ENCODE measurements at regions not wholly inside any gene's neighbourhood (a gene's known extent, or its start where the extent isn't known, plus 50 kb on each side); places are given as distances from the start of the nearest gene placed in this dataset.
"Not testable (repeated sequence)": the region's sequence is repeated elsewhere in the genome, so short reads cannot be mapped to it uniquely, and the experiment has no call there.

DNA sequence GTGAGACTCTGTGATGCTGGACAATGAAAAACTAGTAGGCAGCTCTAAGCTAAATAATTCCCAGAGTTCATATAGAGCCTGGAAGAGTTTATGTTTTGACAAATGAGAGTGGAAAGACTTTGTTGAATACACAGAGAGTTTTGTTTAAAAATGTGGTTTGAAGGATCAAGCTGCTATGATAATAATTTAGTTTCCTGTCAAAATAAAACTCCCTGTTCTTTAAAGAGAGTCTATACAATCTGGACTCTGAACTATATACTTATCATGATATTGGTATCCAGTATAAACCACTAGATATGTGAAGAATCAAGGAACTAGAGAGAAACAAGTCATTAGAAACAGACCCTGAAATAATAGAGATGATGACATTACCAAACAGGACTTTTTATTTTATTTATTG is 158.6 kb downstream of the C4orf33 start:
- no peak for DNase-seq

DNA sequence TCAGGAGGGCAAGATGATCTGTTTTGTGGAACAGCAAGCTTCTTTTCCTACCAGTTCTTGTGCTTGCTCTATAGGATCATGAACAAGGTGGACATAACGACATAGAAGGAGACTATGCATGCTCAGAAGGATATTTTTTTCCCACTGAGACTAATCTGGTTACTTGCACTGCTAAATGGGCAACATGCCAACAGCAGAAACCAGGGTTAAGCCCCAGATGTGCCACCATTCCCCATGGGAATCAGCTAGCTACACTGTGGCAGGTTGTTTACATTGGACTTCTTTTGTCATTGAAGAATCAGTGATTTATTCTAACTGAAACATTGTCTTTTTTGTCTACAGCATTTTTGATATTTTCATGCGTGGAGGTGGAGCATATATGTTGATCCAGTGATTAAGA is 165.6 kb downstream of the C4orf33 start:
- DNase-seq: no peak

DNA sequence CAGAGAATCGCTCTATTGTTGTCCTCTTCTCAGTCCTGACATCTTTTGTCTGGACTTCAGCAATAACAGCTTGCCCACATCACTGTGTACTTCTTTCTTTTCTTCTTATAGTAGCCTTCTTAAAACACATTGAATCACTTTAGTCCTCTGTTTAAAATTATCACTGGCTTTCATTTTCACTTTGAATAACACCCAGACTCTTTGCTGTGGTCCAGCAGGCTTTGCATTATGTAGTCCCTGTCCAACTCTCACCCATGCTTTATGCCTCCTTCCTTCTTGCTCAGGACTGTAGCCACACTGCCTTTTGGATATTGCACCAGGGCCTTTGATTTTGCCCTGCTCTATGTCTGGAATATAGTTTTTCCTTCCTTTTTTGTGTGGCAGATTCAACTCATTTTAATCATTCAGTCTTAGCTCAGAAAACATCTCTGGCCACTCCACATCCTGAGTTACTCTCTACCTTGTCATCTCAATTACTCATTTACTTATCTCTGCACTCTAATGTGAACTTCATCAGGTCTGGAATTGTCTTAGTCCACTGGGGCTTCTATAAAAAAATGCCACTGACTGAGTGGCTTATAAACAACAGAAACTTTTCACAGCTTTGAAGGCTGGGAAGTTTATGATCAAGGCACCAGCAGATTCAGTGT is 168.2 kb downstream of the C4orf33 start:
- DNase-seq: no peak

DNA sequence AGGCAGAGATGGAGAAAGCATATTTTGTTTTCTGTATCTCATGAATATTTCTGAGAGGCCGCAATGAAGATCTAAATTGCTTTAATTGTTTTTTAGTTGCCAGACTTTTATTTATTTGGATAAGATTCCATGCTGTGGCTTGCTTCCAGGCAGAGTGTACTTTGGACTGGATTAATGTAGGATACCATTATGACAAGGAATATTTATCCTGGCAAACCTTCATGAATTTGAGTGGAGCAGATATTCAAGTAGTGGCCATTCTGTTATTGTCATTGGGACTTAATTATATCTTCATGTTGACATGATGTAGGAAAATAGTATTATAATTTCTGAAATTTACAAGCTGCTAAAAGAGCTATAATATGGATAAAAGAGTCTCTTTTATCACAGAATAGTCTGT is 182.9 kb downstream of the C4orf33 start:
- DNase-seq: no peak

DNA sequence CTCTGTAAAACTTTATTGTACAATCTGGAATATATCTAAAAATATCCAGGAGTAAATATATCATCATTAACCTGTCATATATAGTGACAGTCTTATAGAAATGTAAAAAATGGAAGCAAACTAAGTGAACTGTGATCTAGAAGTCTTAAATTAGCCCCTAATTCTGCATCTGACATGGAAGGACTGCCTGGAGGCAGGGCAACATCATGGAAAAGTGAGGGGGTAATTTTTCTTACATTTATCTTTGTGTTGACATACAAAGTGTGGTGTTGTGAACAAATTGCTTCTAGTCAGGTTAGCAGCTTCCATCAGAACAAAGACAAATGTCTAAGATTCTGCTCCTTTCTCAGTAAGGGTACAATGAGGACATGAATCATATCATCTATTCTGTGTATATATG is 186.3 kb downstream of the C4orf33 start:
- no peak for DNase-seq

DNA sequence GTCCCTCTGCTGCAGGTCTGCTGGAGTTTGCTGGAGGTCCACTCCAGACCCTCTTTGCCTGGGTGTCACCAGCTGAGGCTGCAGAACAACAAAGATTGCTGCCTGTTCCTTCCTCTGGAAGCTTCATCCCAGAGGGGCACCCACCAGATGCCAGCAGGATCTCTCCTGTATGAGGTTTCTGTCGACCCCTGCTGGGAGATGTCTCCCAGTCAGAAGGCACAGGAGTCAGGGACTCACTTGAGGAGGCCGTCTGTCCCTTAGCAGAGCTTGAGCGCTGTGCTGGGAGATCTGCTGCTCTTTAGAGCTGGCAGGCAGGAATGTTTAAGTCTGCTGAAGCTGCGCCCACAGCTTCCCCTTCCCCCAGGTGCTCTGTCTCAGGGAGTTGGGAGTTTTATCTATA is 196.2 kb downstream of the C4orf33 start:
- not testable (repeated sequence) for DNase-seq

DNA sequence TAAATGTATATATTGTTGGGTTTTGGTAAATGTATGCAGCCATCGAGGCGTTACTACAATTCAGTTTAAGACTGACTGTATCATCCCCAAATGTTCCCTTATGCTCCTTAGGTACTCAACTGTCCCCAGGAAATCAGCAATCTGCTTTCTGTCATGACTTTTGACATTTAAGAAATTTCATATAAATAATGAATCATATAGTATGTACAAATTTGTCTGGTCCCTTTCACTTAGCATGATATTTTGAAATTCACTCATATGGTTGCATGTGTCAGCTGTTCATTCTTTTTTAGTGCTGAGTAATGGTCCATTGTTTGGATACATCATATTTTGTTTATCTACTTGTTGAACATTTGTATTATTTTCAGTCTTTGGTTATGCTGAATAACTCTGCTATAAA is 218.8 kb downstream of the C4orf33 start:
- no peak for DNase-seq

DNA sequence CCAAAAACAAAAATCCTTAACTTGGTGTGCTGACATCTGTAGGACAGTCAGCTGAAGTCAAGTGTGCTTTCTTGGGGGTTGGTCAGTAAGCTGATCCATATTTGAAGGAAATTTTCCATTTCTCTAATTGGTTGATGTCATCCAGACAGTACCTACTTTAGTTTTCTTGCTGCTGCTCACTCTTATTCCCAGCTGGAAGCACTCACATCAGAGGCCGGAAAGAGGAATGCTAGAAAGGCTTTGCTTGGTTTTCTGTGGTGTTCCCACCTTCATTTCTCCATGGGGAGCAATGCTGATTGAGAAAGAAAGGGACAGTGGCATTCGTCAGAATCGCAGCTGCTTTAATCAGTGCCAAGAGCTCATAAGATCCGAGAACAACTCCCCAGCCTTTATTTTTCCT is 227.0 kb downstream of the C4orf33 start:
- DNase-seq: no peak

DNA sequence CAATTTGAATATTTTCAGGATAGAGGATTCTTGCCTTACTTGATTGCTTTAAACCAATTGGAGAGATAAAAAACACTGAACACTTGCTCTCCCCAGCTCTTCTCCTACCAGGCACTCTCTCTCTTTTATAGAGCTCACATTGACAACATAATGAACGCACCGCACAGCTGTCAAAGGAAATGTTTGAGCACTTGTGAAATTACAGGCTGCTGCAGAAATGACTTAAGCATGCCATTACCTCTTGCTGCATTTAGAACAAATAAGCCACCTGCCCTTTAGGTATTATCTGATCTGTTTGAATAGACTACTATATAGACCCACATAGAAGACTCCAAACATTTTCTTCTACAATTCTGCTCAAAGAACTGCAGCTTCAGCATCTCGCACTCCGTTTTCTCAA is 227.7 kb downstream of the C4orf33 start:
- DNase-seq: no peak

DNA sequence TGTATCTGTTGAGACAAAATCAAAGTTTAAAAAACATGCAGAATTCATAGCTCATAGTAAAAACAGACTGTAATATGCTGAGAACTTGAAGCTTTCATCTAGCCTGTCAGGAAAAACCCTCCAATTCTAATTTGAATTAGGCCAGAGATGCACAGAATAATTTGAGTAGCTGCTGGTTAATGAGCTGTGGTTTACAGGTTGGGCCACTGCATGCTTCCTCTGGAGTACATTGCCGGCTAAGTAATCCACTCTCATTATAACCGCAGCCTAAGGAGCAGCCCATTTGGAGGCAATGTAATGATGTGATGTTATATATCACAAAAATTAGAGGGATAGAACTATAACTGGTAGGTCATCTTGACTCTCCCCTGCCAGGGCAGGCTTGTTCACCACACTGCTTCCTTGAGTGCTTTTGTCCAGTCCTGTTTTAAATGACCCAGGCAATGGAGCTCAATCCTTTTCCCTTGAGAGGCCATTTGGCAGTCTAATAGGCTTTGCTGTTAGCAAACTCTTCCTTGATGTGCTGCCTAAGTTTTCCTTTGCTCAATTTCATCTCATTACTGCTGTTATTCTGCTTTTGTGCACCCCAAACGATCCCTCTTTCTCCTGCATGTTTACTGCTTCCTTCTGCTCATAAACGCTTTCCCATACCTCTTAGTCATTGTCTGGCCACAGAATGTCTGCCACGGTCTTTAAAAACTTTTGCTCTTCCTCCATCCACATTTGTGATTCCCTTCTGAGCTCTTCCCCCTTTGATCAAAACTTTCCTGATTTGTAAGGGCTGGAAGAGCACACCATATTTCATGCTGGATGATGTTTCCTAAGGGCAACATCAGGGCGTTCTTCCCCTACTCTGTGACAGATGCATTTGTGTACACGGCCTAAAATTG is 230.9 kb downstream of the C4orf33 start:
- no peak for DNase-seq

DNA sequence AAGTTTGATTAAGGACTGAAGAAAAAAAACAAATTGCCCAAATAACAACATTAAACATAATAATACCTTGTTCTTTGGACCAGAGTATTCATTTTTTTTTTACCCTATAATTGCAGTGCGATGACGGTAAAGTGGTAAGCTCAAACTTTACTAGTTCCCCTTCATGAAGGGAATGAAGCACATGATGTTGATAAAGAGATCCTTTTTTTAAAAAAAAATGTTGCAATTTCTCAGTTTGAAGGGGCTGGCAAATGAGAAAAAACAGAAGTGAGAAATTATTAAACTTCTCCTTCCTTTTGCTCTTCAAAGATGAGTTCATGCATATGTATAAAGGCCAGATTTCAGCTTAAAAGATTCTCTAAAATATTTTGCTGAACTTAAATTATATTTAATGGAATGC is 231.7 kb downstream of the C4orf33 start:
- no peak for DNase-seq

DNA sequence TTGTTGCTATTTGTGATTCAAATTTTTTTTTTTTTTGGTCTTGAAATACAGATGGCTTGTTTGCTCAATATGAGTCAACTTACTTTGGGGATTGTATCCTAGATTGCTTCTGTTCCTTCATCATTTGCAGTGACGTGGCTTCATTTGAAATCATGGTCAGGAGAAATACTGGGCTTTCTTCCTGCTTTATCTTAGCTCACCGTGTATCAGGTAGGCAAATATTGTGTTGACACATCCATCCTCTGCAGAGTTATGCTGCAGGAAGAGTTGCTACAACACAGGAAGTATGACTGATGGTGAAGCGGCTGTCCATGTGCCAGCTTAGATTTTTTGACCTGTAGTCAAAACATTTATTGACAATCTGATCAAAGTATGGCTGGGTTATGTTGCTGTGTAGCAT is 232.2 kb downstream of the C4orf33 start:
- DNase-seq: no peak

DNA sequence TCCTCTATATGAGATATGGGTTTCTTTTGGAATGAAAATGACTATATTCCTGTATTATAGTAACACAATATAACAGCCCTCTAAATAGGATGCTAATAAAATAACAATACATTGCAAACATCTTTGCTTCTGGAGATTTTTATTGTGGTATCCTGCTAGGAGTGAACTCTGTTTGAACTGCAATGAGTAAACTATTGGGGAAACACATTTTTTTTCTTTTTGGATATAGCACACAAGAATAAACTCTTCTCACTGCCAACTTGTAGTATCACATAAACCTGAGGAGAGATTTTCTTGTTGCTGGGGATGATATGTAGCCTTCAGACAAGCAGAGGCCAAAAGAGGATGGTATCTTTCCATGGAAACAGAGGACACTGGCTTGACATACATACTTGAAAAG is 238.2 kb downstream of the C4orf33 start:
- no peak for DNase-seq

DNA sequence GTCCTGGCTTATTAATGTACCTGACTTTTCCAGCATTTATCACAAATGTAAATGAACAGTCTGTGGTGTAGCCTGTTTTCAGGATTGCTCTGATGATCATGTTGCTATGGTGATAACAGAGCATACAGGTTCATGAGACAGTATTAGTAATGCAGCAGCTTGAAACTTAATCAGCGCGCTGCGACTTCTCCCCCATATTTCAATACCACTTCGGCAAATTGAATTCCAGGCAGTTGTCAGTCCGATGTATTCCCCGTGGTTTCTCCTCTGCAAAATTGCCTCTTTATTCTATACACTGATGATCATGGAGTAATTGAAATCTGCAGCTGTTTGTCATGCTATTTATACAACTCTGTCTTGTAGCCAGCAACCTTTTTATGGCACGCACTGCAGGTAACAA is 239.3 kb downstream of the C4orf33 start:
- DNase-seq: no peak

DNA sequence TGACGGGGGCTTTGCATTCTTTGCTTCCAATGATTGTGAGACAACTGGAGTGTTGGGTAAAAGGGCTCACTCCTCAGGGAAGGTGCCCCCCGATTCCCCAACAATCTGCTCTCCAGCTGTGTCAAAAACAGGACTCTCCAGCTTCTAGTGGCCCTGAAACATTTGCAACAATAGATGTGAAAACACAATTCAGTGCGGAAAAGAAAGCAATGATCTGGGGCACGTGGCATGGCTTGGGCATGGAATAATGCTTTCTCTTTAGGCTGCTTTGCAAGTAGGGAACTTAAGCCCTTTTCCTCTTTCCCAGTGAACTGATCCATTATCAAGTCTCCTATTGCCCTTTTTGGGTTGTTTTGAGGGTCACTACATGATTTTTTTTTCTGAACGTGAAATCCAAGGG is 239.9 kb downstream of the C4orf33 start:
- DNase-seq: no peak

DNA sequence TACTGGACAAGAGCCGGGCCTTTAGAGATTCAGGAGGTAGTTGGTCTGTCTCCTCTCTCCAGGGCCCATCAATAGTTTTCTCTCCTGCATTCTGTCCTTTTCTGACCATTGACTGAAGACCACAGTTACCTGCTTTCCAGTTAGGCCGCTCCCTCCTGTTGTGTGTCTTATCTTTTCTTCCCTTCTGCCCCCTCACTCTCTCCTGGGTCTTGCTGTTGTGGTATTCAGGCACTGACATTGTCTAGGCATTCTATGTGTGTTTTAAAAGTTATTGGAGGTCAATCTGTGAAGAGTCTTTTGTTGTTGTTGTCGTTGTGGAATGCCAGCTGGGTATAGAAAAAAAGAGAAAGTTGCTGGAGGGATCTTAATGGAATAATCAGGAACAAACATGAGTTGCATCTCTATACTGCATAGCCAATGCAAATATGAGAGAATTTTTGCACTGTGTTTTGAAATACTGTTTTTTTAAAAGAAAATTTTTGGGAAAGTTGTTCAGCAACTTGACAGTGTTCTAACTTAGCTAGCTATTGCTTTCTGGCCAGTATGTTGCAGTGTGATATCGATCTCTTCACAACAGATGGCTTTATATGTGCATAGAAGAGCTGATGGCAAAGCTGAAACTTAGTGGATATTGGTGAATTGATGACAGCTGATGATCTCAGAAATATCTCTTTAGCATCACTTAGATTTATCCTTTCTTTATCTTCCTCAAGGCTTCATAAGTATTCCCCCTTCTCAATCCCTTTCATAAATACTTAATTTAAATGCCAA is 240.7 kb downstream of the C4orf33 start:
- no peak for DNase-seq

DNA sequence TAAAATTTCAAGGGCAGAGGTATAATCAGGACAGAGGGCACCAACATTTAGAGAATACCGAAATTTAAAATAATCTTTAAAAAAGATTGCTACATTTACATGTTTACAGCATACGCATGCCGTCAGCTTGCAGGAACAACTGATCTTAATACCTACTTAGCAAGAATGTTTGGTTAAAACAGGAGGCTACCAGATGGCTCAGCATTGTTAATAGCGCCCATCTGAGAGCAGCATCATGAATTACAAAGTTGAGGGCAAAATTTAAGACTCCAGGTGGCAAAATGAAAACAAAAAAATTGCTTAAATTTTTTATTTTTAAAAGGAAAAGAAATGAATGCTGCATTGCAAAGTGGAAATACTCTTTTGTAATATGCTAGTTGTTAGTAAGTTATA is 241.3 kb downstream of the C4orf33 start:
- no peak for DNase-seq

DNA sequence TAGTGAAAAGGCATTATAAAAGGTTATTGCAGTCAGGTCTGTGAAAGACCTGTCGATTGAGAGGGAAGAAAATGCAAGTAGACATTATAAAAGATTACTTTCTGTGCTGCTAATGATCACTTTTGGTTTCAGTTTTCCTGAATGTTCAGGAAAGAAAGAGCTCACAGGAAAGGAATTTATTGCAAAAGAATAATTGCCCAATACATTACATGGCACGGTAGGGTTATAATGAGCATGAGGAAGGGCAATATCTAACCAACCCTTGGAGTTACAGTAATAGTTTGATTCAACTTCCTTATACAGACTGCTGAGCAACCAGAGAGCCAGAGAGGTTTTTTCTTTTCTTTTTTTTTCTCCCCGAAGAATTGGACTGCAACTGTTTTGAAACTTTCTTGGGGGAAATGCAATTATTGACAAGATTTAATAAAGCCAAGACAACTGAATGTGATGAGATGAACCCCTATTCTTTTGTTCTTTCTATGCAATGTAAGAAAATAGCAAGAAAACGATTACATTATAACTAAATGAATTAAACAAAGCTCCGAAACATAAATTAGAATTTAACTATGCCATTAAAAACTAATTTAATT is 247.0 kb downstream of the C4orf33 start:
- DNase-seq: no peak

DNA sequence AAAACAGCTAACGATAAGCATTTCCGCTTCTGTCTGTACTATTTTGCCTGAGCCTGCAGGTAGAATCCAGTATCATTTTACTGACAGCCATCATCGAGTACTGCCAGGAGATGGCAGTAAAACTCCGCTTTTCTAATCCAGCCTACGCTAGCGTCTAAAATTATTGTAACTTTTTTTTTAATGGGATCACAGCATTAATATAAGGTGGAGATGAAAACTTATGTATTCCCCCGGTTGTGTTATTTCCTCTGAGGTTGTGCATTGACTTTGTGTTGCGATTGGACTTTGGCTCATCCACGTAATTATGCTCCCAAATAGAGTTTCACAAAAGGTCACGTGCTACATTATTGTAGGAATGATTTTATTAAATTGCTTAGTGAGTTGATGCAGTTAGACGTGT is 248.1 kb downstream of the C4orf33 start:
- no peak for DNase-seq

DNA sequence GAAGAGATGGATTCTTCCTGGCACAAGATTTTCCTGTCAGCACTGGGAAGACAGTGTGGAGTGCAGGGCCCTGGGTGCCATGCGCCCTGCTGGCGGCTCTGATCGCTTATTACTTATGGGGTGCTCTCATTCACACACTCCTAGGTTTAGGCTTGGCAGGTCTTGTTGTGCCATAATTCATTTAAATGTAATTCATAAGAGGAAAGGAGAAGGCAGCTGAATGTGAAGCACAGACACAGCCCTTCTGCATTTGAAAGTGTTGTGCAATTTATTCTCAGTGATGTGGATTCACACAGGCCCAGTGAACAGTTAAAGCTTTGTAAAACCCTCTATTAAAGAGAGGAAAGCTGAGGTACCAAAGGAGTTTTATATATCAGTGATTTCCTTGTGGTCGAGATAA is 249.7 kb downstream of the C4orf33 start:
- DNase-seq: no peak

DNA sequence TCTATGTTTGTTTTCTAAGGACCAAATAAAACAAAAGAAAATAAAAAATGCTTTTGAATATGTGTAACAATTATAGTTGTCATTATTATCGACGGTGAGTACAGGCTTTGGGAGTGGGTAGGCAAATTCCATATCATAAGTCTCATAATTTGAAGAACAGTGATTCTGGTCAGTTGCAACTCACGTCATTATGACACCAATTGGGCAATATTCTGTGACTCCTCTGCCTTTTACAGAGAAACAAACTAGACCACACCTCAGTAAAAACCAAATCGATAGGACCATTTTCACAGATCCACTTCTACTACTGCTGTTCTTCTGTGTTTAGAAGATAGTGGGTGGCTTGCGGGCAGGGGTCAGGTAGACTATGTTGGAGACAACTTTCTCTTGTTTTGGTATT is 250.1 kb downstream of the C4orf33 start:
- no peak for DNase-seq

DNA sequence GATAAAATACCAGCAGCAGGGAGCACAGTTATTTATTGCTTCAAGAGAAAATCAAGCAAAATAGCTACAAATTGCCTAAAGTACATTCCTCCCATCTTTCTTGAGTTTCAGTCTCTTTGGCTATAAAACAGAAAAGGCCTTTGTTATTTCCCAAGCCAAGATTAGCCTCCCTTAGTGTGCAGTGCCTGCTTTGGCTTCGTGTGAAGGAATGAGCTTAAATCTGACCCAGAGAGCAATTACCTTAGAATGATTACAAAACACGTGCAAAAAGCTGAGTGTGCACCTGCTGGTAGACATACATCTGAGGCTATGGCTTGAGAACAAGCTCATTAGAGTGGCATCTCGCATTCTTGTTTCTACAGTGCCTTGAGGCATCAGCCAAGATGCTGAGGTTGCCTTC is 250.8 kb downstream of the C4orf33 start:
- DNase-seq: no peak
